ENCODE measurements at regions not wholly inside any gene's neighbourhood (a gene's known extent, or its start where the extent isn't known, plus 50 kb on each side); places are given as distances from the start of the nearest gene placed in this dataset.

- no peak for TF ChIP-seq REST (IDR thresholded peaks at IDR 0.05; ENCODE audit: insufficient read depth in 1 of 2, low read depth in 2 of 2, low read length in 2 of 2)
- TF ChIP-seq TAF1 (IDR thresholded peaks at IDR 0.05; ENCODE audit: borderline replicate concordance, insufficient read depth, low read length) = no peak
- TF ChIP-seq SIN3A (IDR thresholded peaks at IDR 0.05; ENCODE audit: borderline replicate concordance, insufficient read depth, low read length) = no peak
- TF ChIP-seq FOXP2 (optimal IDR thresholded peaks at IDR 0.05; ENCODE audit: borderline replicate concordance, extremely low read depth, extremely low read length, insufficient read depth) = no peak
- no peak for TF ChIP-seq POLR2AphosphoS5 (IDR thresholded peaks at IDR 0.05; ENCODE audit: low read depth, low read length)
These were observed 784.6 kb downstream of the TMTC2 start for GRCh38 chr12:83471341-83471740.

- no peak for TF ChIP-seq POLR2AphosphoS5 (IDR thresholded peaks at IDR 0.05; ENCODE audit: low read depth, low read length)
- no peak for TF ChIP-seq SIN3A (IDR thresholded peaks at IDR 0.05; ENCODE audit: borderline replicate concordance, insufficient read depth, low read length)
- no peak for TF ChIP-seq FOXP2 (optimal IDR thresholded peaks at IDR 0.05; ENCODE audit: borderline replicate concordance, extremely low read depth, extremely low read length, insufficient read depth)
- no peak for TF ChIP-seq TAF1 (IDR thresholded peaks at IDR 0.05; ENCODE audit: borderline replicate concordance, insufficient read depth, low read length)
- no peak for TF ChIP-seq REST (IDR thresholded peaks at IDR 0.05; ENCODE audit: insufficient read depth in 1 of 2, low read depth in 2 of 2, low read length in 2 of 2)
These were observed 784.0 kb downstream of the TMTC2 start for GRCh38 chr12:83470749-83471148.

GRCh38 chr12:83468988-83469908, 782.5 kb downstream of the TMTC2 start:
- no peak for TF ChIP-seq TAF1 (IDR thresholded peaks at IDR 0.05; ENCODE audit: borderline replicate concordance, insufficient read depth, low read length)

DNA sequence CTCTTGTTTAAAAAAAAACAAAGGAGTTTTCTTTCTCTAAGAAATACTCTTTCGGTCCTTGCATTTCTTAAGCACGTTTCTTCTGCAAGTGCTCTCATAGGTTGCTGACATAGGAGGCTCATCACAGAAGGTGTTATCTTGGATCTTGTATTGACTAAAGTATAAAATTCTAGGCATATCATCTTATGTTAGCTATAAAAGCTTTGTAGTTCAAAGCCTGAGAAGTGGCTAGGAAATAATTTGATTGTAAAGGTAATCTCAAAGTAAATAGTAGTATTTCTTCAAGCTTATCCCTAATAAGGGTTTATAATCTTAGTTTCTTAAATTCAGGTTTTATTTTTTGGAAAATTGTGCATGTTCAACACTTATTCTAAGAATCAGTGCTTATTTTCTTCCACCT, 778.9 kb downstream of the TMTC2 start:
- TF ChIP-seq FOXP2 (optimal IDR thresholded peaks at IDR 0.05; ENCODE audit: borderline replicate concordance, extremely low read depth, extremely low read length, insufficient read depth) = no peak
- TF ChIP-seq POLR2AphosphoS5 (IDR thresholded peaks at IDR 0.05; ENCODE audit: low read depth, low read length) = no peak
- TF ChIP-seq TAF1 (IDR thresholded peaks at IDR 0.05; ENCODE audit: borderline replicate concordance, insufficient read depth, low read length) = no peak
- no peak for TF ChIP-seq SIN3A (IDR thresholded peaks at IDR 0.05; ENCODE audit: borderline replicate concordance, insufficient read depth, low read length)
- TF ChIP-seq REST (IDR thresholded peaks at IDR 0.05; ENCODE audit: insufficient read depth in 1 of 2, low read depth in 2 of 2, low read length in 2 of 2) = no peak

GRCh38 chr12:83462419-83462818, 775.7 kb downstream of the TMTC2 start:
- TF ChIP-seq TAF1 (IDR thresholded peaks at IDR 0.05; ENCODE audit: borderline replicate concordance, insufficient read depth, low read length) = no peak
- TF ChIP-seq SIN3A (IDR thresholded peaks at IDR 0.05; ENCODE audit: borderline replicate concordance, insufficient read depth, low read length) = no peak
- TF ChIP-seq POLR2AphosphoS5 (IDR thresholded peaks at IDR 0.05; ENCODE audit: low read depth, low read length) = no peak
- no peak for TF ChIP-seq FOXP2 (optimal IDR thresholded peaks at IDR 0.05; ENCODE audit: borderline replicate concordance, extremely low read depth, extremely low read length, insufficient read depth)
- TF ChIP-seq REST (IDR thresholded peaks at IDR 0.05; ENCODE audit: insufficient read depth in 1 of 2, low read depth in 2 of 2, low read length in 2 of 2) = no peak

Data from PFSK-1 (cell line).